Spinal cord (tissue), 9 donors: ENCODE measurements at regions not wholly inside any gene's neighbourhood (a gene's known extent, or its start where the extent isn't known, plus 50 kb on each side); places are given as distances from the start of the nearest gene placed in this dataset.
"Not testable (repeated sequence)": the region's sequence is repeated elsewhere in the genome, so short reads cannot be mapped to it uniquely, and the experiment has no call there.

ENCODE experiments used
- DNase-seq, 6 donors: peaks; one replicate each; pipeline versions ENCODE4 v3.0.0 to v3.0.0-alpha.2; 2013 to 2015; ENCODE audit warnings: low spot score in 6 of 6, low read depth in 4 of 6
- H3K27ac ChIP-seq: one replicate; pipeline ENCODE4 v1.5.1; 2013; ENCODE audit warnings: low read depth, low read length, control low read depth
- H3K27me3 ChIP-seq: one replicate; pipeline ENCODE4 v1.6.1; 2013; ENCODE audit warnings: low read length; ENCODE audit not compliant: control insufficient read depth, insufficient read depth
- H3K36me3 ChIP-seq: one replicate; pipeline ENCODE4 v1.6.1; 2013; ENCODE audit warnings: low read length; ENCODE audit not compliant: control insufficient read depth, insufficient read depth
- H3K4me1 ChIP-seq: one replicate; pipeline ENCODE4 v1.6.1; 2013; ENCODE audit warnings: low read length; ENCODE audit not compliant: control insufficient read depth, insufficient read depth
- H3K4me3 ChIP-seq: one replicate; pipeline ENCODE4 v1.5.1; 2013; ENCODE audit warnings: low read depth, low read length, control low read depth
- H3K9me3 ChIP-seq: one replicate; pipeline ENCODE4 v1.6.1; 2013; ENCODE audit warnings: low read length; ENCODE audit not compliant: control insufficient read depth, insufficient read depth
- WGBS: methylation state at CpG from one replicate; pipeline ENCODE4 v1.1.5; 2013; ENCODE audit warnings: missing lambda C conversion rate; ENCODE audit not compliant: insufficient coverage; 5-methylcytosine and 5-hydroxymethylcytosine counted together
- donor health status: healthy.

GRCh38 chr10:85141520-85141919, 813.1 kb downstream of the CCSER2 start:
- H3K9me3 ChIP-seq, DNase-seq, H3K36me3 ChIP-seq, H3K4me3 ChIP-seq, H3K27ac ChIP-seq, H3K27me3 ChIP-seq, H3K4me1 ChIP-seq: not testable (repeated sequence)
- 98% methylated on average over 23 of the region's 25 CpGs for WGBS

GRCh38 chr10:85145966-85146365, 817.6 kb downstream of the CCSER2 start:
- H3K9me3 ChIP-seq, result no peaks in the 10 kb centered on the region
- no peak for DNase-seq

GRCh38 chr10:85147346-85148250, 819.2 kb downstream of the CCSER2 start:
- no peaks in the 10 kb centered on the region for H3K27me3 ChIP-seq
- no peaks in the 10 kb centered on the region for H3K9me3 ChIP-seq
- no peak overlapping the region for H3K27ac ChIP-seq
- peak in 2 of 6 donors; percentile 13 to 16 for DNase-seq
- H3K4me1 ChIP-seq, result no peaks in the 10 kb centered on the region
- no peaks in the 10 kb centered on the region for H3K36me3 ChIP-seq
- 100% methylated on average over 1 of the region's 1 CpG for WGBS
- no peak overlapping the region for H3K4me3 ChIP-seq

More at GRCh38 chr10:85145966-85146365, 817.6 kb downstream of the CCSER2 start:
- no peaks in the 10 kb centered on the region for H3K4me1 ChIP-seq
- no peaks in the 10 kb centered on the region for H3K36me3 ChIP-seq
- 96% methylated on average over 4 of the region's 5 CpGs for WGBS
- H3K27ac ChIP-seq, result no peak overlapping the region
- no peaks in the 10 kb centered on the region for H3K27me3 ChIP-seq
- H3K4me3 ChIP-seq, result no peak overlapping the region

- 48% methylated on average over 11 of the region's 15 CpGs for WGBS
- no peaks in the 10 kb centered on the region for H3K36me3 ChIP-seq
- no peaks in the 10 kb centered on the region for H3K4me1 ChIP-seq
- peak in 2 of 6 donors; percentile 45 to 46 for DNase-seq
- H3K9me3 ChIP-seq, result no peaks in the 10 kb centered on the region
- no peak overlapping the region for H3K4me3 ChIP-seq
- H3K27ac ChIP-seq, result no peak overlapping the region
- no peaks in the 10 kb centered on the region for H3K27me3 ChIP-seq
Measured at GRCh38 chr10:85148693-85149640, 820.6 kb downstream of the CCSER2 start.

- Histone ChIP-seq H3K36me3 (no peaks in the 10 kb centered on the region), H3K4me1 (no peaks in the 10 kb centered on the region), H3K27ac (no peak overlapping the region), H3K4me3 (no peak overlapping the region), H3K9me3 (no peaks in the 10 kb centered on the region), H3K27me3 (no peaks in the 10 kb centered on the region)
- DNase-seq, result no peak
- no CpG with 5 or more reads among the region's 2 CpGs for WGBS
Measured at GRCh38 chr10:85149766-85150165, 821.4 kb downstream of the CCSER2 start.

- 42% methylated on average over 2 of the region's 3 CpGs for WGBS
- Histone ChIP-seq H3K27me3 (no peaks in the 10 kb centered on the region), H3K36me3 (no peaks in the 10 kb centered on the region), H3K9me3 (no peaks in the 10 kb centered on the region), H3K4me3 (no peak overlapping the region), H3K27ac (no peak overlapping the region), H3K4me1 (no peaks in the 10 kb centered on the region)
- DNase-seq, result peak in 1 of 6 donors; percentile 58
Measured at GRCh38 chr10:85151506-85151905, 823.1 kb downstream of the CCSER2 start.

- H3K9me3 ChIP-seq, result no peaks in the 10 kb centered on the region
- 42% methylated on average over 2 of the region's 3 CpGs for WGBS
- no peak overlapping the region for H3K27ac ChIP-seq
- H3K27me3 ChIP-seq, result no peaks in the 10 kb centered on the region
- no peaks in the 10 kb centered on the region for H3K4me1 ChIP-seq
- DNase-seq, result no peak
- no peaks in the 10 kb centered on the region for H3K36me3 ChIP-seq
- no peak overlapping the region for H3K4me3 ChIP-seq
Measured at GRCh38 chr10:85152496-85152895, 824.1 kb downstream of the CCSER2 start.

GRCh38 chr10:85152911-85153310, 824.5 kb downstream of the CCSER2 start:
- DNase-seq, result no peak
- Histone ChIP-seq H3K27ac (no peak overlapping the region), H3K9me3 (no peaks in the 10 kb centered on the region), H3K36me3 (no peaks in the 10 kb centered on the region), H3K4me3 (no peak overlapping the region), H3K27me3 (no peaks in the 10 kb centered on the region), H3K4me1 (no peaks in the 10 kb centered on the region)
- 83% methylated on average over 1 of the region's 1 CpG for WGBS

GRCh38 chr10:85157206-85157605, 828.8 kb downstream of the CCSER2 start:
- Histone ChIP-seq H3K4me3 (no peak overlapping the region), H3K36me3 (no peaks in the 10 kb centered on the region), H3K4me1 (no peaks in the 10 kb centered on the region), H3K27me3 (no peaks in the 10 kb centered on the region), H3K27ac (no peak overlapping the region), H3K9me3 (no peaks in the 10 kb centered on the region)
- DNase-seq, result no peak
- WGBS, result no CpG with 5 or more reads among the region's 4 CpGs
